HG03045 (cell line): ENCODE measurements at regions not wholly inside any gene's neighbourhood (a gene's known extent, or its start where the extent isn't known, plus 50 kb on each side); places are given as distances from the start of the nearest gene placed in this dataset.

ENCODE experiments used
- ATAC-seq: cut with Tn5 transposase; IDR thresholded peaks from one replicate; pipeline ENCODE4 v1.9.1; 2021; ENCODE audit warnings: mild to moderate bottlenecking, moderate library complexity; ENCODE audit not compliant: unreplicated experiment

DNA sequence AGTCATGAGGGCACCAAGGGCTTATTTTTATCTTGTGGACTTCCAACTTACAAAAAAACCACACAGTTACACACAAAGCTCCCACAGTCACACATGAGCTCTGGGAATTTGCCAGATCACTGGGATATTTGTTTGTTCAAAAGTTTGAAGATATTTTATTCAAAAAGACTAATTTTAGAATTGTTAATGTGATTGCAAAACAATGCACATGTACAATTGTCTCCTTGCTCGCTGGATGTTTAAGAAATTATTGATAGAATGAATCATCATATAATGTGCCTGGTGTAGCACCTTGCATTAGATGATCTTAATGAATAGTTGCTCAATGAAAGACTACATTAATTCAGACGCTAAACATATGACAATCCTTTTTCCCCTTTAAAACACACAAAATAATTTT lies 570.3 kb downstream of the LMO4 start:
- no peak for ATAC-seq

- ATAC-seq: no peak
Measured at GRCh38 chr1:87899746-87900145, 571.1 kb downstream of the LMO4 start.

GRCh38 chr1:87902830-87903229 lies 574.1 kb downstream of the LMO4 start:
- ATAC-seq: no peak

- no peak for ATAC-seq
Measured at GRCh38 chr1:87903242-87903641, 574.6 kb downstream of the LMO4 start.

- no peak for ATAC-seq
Measured at GRCh38 chr1:87904651-87905050, 576.0 kb downstream of the LMO4 start.

DNA sequence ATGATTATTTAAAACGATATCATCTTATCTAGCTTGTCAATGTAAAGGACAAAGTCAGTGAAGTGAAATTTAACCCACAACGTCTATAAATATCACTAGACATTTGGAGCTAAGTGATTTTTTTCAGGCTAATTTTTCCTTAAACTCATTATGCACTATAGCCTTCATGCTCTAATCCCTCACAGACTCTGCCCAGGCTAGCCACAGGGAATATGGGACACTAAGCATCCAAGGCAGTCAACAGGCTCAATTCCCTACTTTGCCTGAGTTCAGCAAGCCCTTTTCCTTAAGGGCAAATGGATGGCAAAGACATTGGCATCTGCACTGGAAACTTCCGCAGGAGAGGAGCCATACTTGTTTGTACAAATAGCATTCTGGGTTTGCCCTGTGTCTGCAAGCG lies 577.0 kb downstream of the LMO4 start:
- no peak for ATAC-seq

DNA sequence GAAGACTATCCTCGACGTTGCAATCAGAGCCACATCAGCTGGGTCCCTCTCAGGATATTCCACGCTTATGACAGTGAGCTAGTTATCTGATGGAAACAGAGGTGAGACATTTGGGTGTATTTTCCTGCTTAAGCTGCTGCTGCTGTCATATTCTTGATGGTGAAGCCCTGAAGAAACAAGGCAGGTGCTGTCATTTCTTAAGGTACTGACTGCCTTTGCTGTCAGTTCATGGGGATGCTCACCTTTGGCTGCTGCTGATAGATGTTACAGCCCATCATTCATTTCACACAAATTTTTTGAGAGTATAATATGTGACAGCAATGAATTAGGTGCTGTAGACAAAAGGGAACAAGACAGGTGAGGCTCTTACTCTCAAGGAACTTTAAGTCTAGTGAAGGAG lies 577.4 kb downstream of the LMO4 start:
- ATAC-seq: no peak

- ATAC-seq: no peak
Measured at GRCh38 chr1:87913361-87913760, 584.7 kb downstream of the LMO4 start.

DNA sequence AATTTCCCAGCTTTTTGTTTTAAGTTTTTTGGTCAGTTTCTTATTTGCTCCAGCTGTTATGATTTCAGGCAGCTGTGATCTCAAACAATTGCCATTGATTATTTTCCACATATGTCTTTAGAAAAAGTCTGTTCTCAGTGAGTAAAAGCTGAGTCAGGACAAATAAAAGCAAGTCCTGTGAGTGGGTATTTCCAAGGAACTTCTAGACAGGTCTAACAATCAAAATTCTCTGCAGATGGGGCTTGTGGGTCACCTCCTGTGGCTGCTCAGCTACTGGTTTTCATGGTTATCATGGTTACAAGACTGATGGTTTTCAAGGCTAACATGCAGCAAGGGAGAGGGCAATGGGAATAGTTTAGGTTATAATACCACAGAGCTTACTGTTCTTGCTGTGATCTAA lies 585.7 kb downstream of the LMO4 start:
- no peak for ATAC-seq

DNA sequence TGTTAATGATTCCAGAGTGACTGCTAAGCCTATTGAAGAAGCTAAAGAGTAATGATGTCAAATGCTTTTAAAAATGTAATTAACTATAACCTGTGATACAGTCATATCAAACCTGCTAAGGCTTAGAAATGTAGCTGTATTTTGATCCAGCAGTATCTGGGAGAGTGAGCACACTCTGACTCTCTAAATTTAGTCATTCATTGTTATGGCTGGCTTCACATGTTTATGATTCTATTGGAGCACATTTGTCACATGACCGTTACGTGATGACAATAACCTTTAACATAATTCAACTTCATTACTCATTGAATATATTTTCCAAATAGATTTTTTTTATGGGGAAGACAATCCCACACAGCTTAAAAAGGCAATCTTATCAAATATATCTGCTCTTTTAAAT lies 587.1 kb downstream of the LMO4 start:
- ATAC-seq: no peak

- ATAC-seq: no peak
Measured at GRCh38 chr1:87916965-87917364, 588.3 kb downstream of the LMO4 start.

DNA sequence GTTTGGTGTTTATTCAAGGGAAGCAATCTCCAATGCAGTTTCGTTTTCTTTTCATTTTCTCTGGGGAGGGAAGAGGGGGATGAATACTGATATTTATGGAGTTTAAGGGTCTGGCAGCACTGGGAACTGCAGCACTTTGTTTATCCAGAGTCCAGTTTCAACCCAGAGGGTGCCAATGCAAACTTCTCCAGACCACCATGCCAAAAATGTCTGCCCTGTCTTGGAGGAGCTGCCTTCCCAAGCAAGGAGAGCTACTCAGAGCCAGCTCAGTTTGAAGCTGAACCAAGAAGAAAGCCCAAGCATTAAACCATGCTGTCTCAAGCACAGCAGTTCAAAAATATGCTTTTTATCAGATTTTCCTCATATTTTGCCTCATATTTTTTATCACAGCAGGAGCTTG lies 589.7 kb downstream of the LMO4 start:
- ATAC-seq: no peak

DNA sequence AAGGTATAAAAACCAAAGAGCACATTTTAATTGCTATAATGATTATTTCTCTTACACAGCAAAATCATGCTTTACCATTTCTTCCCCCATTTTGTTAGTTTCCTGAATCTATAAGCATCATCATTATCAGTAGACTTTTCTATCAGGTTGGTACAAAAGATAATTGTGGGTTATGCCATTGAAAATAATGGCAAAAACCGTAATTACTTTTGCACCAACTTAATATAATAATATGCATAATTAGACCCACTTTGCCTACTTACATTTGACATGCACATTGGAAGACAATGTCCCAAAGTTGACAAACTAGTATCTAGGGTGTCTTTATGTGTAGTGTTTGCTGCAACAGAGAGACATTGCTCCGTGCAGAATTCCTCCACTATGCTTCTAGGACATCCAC lies 594.2 kb downstream of the LMO4 start:
- no peak for ATAC-seq

DNA sequence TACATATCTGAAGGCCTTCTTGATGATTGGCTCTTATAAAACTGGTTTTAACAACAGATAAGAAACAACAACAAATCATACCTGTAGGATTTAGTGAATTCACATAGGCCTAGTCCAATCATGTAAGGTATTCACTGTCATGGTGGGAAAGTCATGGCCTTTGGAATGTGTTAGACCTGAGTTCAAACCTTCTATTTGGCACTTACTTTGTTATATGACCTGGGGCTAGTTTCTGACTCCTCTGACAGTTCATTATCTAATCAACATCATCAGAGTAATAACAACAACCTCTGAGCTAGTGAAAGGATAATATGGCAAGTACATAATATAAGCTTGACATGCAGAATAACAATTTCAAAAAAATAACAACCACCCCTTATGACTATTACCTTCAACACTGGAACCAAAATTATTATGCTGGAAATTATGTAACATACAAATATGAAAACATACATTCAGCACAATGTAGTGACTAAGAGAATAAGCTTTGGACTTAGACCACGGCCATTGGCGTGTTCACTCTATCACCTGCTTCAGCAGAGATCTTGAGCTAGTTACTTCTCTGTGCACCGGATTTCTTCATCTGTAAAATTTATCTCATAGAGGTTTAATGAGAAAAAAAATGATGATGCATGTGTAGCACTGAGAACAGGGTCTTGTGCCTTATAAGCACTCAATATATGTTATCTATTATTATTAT lies 597.6 kb downstream of the LMO4 start:
- no peak for ATAC-seq

GRCh38 chr1:87926921-87927320 lies 598.2 kb downstream of the LMO4 start:
- no peak for ATAC-seq

- no peak for ATAC-seq
Measured at GRCh38 chr1:87927391-87928280, 599.0 kb downstream of the LMO4 start.

DNA sequence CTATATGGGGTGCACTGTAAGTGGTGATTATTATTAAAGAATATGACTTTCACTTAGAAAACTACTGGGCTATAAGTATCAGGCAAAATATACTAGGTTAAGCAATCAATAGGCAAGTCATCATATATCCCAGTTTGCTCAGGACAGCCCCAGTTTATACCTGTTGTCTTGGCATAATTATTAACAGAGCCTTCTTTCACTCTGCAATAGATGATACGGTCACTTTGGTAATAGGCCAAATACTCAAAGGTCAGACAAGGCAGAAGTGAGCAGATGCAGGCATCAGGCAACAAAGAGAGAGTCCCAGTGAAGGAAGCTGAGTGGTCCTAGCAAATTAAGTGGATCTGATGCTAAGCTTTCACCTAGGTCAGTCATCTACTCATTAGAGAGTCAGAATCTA lies 599.9 kb downstream of the LMO4 start:
- no peak for ATAC-seq

DNA sequence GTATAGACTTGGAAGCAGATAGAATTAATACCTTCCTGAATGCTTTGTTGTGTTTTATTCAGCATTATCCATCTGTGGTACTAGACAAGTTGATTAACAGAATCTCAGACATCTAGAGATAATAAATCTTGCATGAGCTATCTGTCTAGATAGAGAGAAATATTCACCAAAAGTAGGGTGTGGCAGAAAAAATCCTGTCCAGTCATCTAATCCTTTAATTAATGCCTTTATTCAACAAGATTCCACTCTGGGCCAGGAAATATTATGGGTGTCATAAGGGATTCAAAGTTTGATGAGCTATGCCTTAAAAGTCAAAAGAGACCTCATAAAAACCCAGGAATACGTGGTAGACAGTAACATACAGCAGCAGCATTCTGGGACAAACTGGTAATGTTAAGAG lies 601.2 kb downstream of the LMO4 start:
- no peak for ATAC-seq

DNA sequence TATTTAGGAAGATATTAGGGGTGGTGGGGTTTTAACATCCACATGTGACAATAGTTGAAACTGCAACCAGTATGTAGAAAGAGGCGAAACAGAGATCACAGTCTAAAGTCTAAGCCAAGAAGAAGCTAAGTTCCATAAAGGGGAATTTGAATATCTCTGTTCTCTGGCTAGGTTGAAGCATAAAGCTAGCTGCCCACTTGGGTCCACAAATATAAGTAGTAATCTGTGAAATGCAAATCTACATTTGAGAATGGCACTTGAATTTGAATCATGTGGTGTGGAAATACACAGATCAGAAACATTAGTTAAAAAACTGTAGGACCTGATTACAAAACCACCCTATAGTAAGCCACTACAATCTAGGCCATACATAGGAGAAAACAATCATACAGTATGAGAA lies 602.1 kb downstream of the LMO4 start:
- no peak for ATAC-seq

DNA sequence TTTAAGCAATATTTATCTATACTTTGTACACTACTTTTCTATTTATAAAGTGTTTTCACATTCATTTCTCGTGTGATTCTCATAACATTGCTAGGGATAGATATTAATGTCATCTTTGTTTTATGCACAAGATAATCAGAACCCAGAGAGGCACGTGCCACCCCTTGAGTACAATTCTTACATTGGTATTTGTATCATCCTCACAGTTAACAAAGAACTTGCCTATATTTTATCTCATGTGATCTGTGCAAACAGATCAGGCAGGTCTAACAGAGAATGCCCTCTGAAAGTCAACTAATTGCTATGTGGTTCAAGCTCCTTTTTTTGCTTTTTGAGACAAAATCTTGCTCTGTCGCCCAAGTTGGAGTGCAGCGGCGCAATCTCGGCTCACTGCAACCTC lies 604.5 kb downstream of the LMO4 start:
- ATAC-seq: no peak

DNA sequence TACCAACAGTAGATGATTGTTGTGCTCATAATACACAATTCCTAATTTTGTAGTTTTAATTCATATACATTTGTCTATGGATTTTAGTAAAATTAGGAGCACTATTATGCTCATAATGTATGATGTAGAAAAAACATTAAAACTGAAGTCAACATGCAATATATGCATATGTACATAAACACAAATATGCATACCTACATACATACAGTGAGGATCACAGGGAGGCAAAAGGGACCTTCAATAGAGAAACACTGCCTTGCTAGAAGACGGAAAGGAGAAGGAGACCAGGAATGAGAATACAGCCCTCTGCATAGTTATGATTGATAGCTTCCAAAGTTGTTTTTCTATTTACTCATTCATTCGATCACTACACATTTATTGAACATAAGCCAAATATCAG lies 606.5 kb downstream of the LMO4 start:
- ATAC-seq: no peak

DNA sequence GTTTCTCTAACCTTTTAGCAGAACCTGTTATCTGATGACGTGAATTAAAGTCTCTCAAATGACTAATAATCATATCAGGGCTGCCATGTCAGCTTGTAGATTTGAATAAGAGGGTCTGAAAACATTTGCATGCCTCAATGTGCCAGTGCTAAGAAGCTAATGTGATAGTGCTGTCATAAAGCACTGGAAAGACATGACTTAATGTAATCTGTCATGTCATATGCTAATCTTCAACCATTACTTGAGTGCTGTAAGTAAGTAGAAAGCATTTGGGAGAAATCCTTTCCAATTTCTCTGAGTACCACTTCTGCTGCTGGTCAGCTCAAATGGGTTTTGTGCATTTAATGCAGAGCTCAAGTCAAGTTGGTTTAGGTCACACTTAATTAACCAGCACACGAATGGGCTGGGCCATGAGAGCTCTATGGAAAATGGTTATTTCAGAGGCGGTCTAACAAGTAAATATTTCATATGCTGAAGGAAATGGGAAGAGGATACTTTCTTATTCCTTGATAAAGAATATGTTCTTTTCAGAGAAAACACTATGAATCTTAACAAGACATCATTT lies 609.2 kb downstream of the LMO4 start:
- ATAC-seq: no peak
